H1 (cell line): ENCODE measurements at regions not wholly inside any gene's neighbourhood (a gene's known extent, or its start where the extent isn't known, plus 50 kb on each side); places are given as distances from the start of the nearest gene placed in this dataset.

Experiments used
- CTCF ChIA-PET: fragments of 300-600 bp; sonication (Branson Sonifier 250); formaldehyde crosslinking; loops from one replicate; lab custom pipeline; 2021; ENCODE audit not compliant: partially characterized antibody; lab: Charles Lee
- POLR2A ChIA-PET: fragments of 300-600 bp; sonication (Branson Sonifier 250); formaldehyde crosslinking; loops from one replicate; lab custom pipeline; 2021; ENCODE audit warnings: inconsistent platforms; ENCODE audit not compliant: partially characterized antibody; lab: Charles Lee
- DNase-seq, 2 experiments: peaks; one replicate each; pipeline versions ENCODE4 v3.0.0 to v3.0.0-alpha.2; 2010 to 2022; ENCODE audit warnings: low spot score in 2 of 2, low read depth in 1 of 2, mixed read lengths in 1 of 2
- FAIRE-seq: peaks from 2 replicates; lab custom pipeline; 2011; peaks lifted over from hg19 to GRCh38; lab: Jason Lieb, UNC
- H2AFZ ChIP-seq: 2 replicates; pipeline ENCODE4 v1.8.1; 2012; ENCODE audit warnings: low read length, inconsistent platforms
- H2AK5ac ChIP-seq: 2 replicates; pipeline ENCODE4 v1.6.1; 2013; ENCODE audit warnings: low read depth, low read length
- H2BK120ac ChIP-seq: replicated peaks from 2 replicates; pipeline ENCODE3; 2013; ENCODE audit warnings: low read depth, low read length, inconsistent platforms
- H2BK12ac ChIP-seq: 2 replicates; pipeline ENCODE4 v1.6.1; 2013; ENCODE audit warnings: low read depth, low read length
- H2BK15ac ChIP-seq: 2 replicates; pipeline ENCODE4 v1.6.1; 2013; ENCODE audit warnings: low read length
- H2BK20ac ChIP-seq: 2 replicates; pipeline ENCODE4 v1.6.1; 2013; ENCODE audit warnings: low read length
- H2BK5ac ChIP-seq: 2 replicates; pipeline ENCODE4 v1.6.1; 2013; ENCODE audit warnings: low read depth, low read length
- H3K14ac ChIP-seq: 2 replicates; pipeline ENCODE4 v1.6.1; 2013; ENCODE audit warnings: inconsistent platforms; ENCODE audit not compliant: insufficient read length
- H3K18ac ChIP-seq: 2 replicates; pipeline ENCODE4 v1.6.1; 2013; ENCODE audit warnings: low read length; ENCODE audit errors: extremely low read depth
- H3K23ac ChIP-seq: 2 replicates; pipeline ENCODE4 v1.6.1; 2013; ENCODE audit warnings: inconsistent platforms; ENCODE audit not compliant: insufficient read length
- H3K23me2 ChIP-seq: 2 replicates; pipeline ENCODE4 v1.6.1; 2013; ENCODE audit warnings: low read depth, low read length
- H3K27ac ChIP-seq: 2 replicates; pipeline ENCODE4 v1.6.1; 2011; ENCODE audit warnings: low read depth, low read length, inconsistent platforms
- H3K27me3 ChIP-seq, 4 experiments: replicated peaks in 1 of 4; 1 replicate in 1 of 4; 2 replicates in 3 of 4; pipeline versions ENCODE4 v1.6.1 to v1.8.1; 2011 to 2013; ENCODE audit warnings: low read length in 3 of 4, mild to moderate bottlenecking in 3 of 4, inconsistent platforms in 2 of 4, mixed read lengths in 2 of 4, moderate library complexity in 1 of 4; ENCODE audit not compliant: control insufficient read depth in 3 of 4, insufficient read depth in 3 of 4; ENCODE audit errors: extremely low read depth in 1 of 4
- H3K36me3 ChIP-seq, 4 experiments: 2 replicates each; pipeline versions ENCODE4 v1.6.1 to v1.8.1; 2011 to 2013; ENCODE audit warnings: mild to moderate bottlenecking in 4 of 4, low read length in 3 of 4, moderate library complexity in 2 of 4, control low read depth in 1 of 4, inconsistent platforms in 1 of 4; ENCODE audit not compliant: insufficient read depth in 4 of 4, control insufficient read depth in 2 of 4
- H3K4ac ChIP-seq: replicated peaks from 2 replicates; pipeline ENCODE3; 2013; ENCODE audit warnings: low read length, low read depth, mixed read lengths, inconsistent platforms; ENCODE audit not compliant: insufficient read length
- H3K4me1 ChIP-seq, 4 experiments: replicated peaks in 1 of 4; 1 replicate in 1 of 4; 2 replicates in 3 of 4; pipeline versions ENCODE4 v1.6.1 to v1.8.1; 2011 to 2013; ENCODE audit warnings: low read length in 3 of 4, inconsistent platforms in 2 of 4, mixed read lengths in 1 of 4; ENCODE audit not compliant: insufficient read depth in 4 of 4, control insufficient read depth in 3 of 4
- H3K4me2 ChIP-seq, 2 experiments: 2 replicates each; pipeline versions ENCODE4 v1.6.1 to v1.8.1; 2011 to 2013; ENCODE audit warnings: low read depth in 2 of 2, low read length in 2 of 2, control low read depth in 1 of 2, inconsistent platforms in 1 of 2, mild to moderate bottlenecking in 1 of 2; ENCODE audit not compliant: insufficient read depth in 1 of 2
- H3K4me3 ChIP-seq, 4 experiments: fragments of 200-600, 300-600 bp in 1 of 4; sonication (generic), shearing (Covaris generic), sonication (Bioruptor Twin) in 1 of 4; 2 replicates each; pipeline versions ENCODE4 v1.5.1 to v1.8.1; 2011 to 2016; ENCODE audit warnings: low read length in 4 of 4, low read depth in 3 of 4, control low read depth in 2 of 4, inconsistent platforms in 2 of 4, mild to moderate bottlenecking in 2 of 4, mixed read lengths in 1 of 4, moderate library complexity in 1 of 4; ENCODE audit not compliant: insufficient read depth in 2 of 4; ENCODE audit errors: extremely low read depth in 1 of 4
- H3K56ac ChIP-seq: replicated peaks from 2 replicates; pipeline ENCODE3; 2013; ENCODE audit warnings: low read depth, mild to moderate bottlenecking, mixed read lengths, low read length, inconsistent platforms; ENCODE audit not compliant: insufficient read length
- H3K79me1 ChIP-seq: 2 replicates; pipeline ENCODE4 v1.6.1; 2013; ENCODE audit warnings: low read depth, low read length, control low read depth
- H3K79me2 ChIP-seq, 2 experiments: 2 replicates each; pipeline versions ENCODE4 v1.6.1 to v1.8.1; 2012 to 2013; ENCODE audit warnings: low read length in 2 of 2, mild to moderate bottlenecking in 2 of 2, inconsistent platforms in 1 of 2; ENCODE audit not compliant: insufficient read depth in 2 of 2, control insufficient read depth in 1 of 2
- H3K9ac ChIP-seq, 4 experiments: replicated peaks in 1 of 4; 1 replicate in 1 of 4; 2 replicates in 3 of 4; pipeline versions ENCODE4 v1.6.1 to v1.8.1; 2011 to 2013; ENCODE audit warnings: low read depth in 3 of 4, low read length in 3 of 4, control low read depth in 2 of 4, mild to moderate bottlenecking in 2 of 4, moderate library complexity in 2 of 4, inconsistent platforms in 1 of 4; ENCODE audit errors: extremely low read depth in 1 of 4
- H3K9me3 ChIP-seq, 2 experiments: 2 replicates each; pipeline versions ENCODE4 v1.6.1 to v1.8.1; 2012 to 2013; ENCODE audit warnings: mild to moderate bottlenecking in 2 of 2, moderate library complexity in 2 of 2, control low read depth in 1 of 2, inconsistent platforms in 1 of 2, low read depth in 1 of 2, low read length in 1 of 2, mixed read lengths in 1 of 2; ENCODE audit not compliant: insufficient read depth in 2 of 2
- H4K20me1 ChIP-seq, 2 experiments: replicated peaks in 1 of 2; 2 replicates each; pipeline versions ENCODE3 to v1.8.1; 2011 to 2013; ENCODE audit warnings: inconsistent platforms in 2 of 2, low read length in 2 of 2, mild to moderate bottlenecking in 1 of 2; ENCODE audit not compliant: insufficient read depth in 2 of 2, control insufficient read depth in 1 of 2
- H4K5ac ChIP-seq: 2 replicates; pipeline ENCODE4 v1.6.1; 2013; ENCODE audit warnings: low read length, low read depth, mixed read lengths, inconsistent platforms; ENCODE audit not compliant: insufficient read length
- H4K8ac ChIP-seq: 2 replicates; pipeline ENCODE4 v1.8.0; 2013; ENCODE audit warnings: mild to moderate bottlenecking, moderate library complexity, low read length, inconsistent platforms; ENCODE audit not compliant: insufficient read depth; ENCODE audit errors: extremely low read depth
- H4K91ac ChIP-seq: replicated peaks from 2 replicates; pipeline ENCODE3; 2013; ENCODE audit warnings: low read length, mixed read lengths, inconsistent platforms; ENCODE audit not compliant: insufficient read length
- CBX5 ChIP-seq: fragments of 300-800, 300-1000 bp; sonication (generic); IDR thresholded peaks from 2 replicates; pipeline ENCODE4 v1.7.1; 2016; ENCODE audit warnings: antibody characterized with exemption, low read length, low read depth
- CHD1 ChIP-seq: IDR thresholded peaks from 2 replicates; pipeline ENCODE4 v1.6.1; 2012; ENCODE audit warnings: low read depth, low read length, improper control_type of control experiment
- KDM1A ChIP-seq: fragments of 200-600, 300-600 bp; sonication (generic); IDR thresholded peaks from 2 replicates; pipeline ENCODE4 v1.7.1; 2016; ENCODE audit warnings: mild to moderate bottlenecking, low read length, borderline replicate concordance
- MAFK ChIP-seq: IDR thresholded peaks from 2 replicates; pipeline ENCODE4 v1.6.1; 2012; ENCODE audit warnings: low read depth, mild to moderate bottlenecking, improper control_type of control experiment, low read length
- POLR2AphosphoS5 ChIP-seq: IDR thresholded peaks from 2 replicates; pipeline ENCODE4 v1.6.1; 2011; ENCODE audit warnings: low read depth, low read length
- RAD21 ChIP-seq, 2 experiments: IDR thresholded peaks in 1 of 2; conservative IDR thresholded peaks in 1 of 2; 2 replicates each; pipeline ENCODE4 v1.6.1; 2011; ENCODE audit warnings: low read depth in 2 of 2, low read length in 2 of 2, improper control_type of control experiment in 1 of 2, inconsistent platforms in 1 of 2, mild to moderate bottlenecking in 1 of 2, moderate library complexity in 1 of 2
- SP1 ChIP-seq: IDR thresholded peaks from 2 replicates; pipeline ENCODE4 v1.6.1; 2011; ENCODE audit warnings: low read depth, low read length
- SP2 ChIP-seq: IDR thresholded peaks from 2 replicates; pipeline ENCODE4 v1.6.1; 2012; ENCODE audit warnings: mild to moderate bottlenecking, low read length, inconsistent platforms
- USF2 ChIP-seq: IDR thresholded peaks from 2 replicates; pipeline ENCODE4 v1.6.1; 2011; ENCODE audit warnings: low read length, improper control_type of control experiment
- YY1 ChIP-seq: IDR thresholded peaks from 2 replicates; pipeline ENCODE4 v1.6.1; 2011; ENCODE audit warnings: low read depth, mild to moderate bottlenecking, low read length
- ZNF274 ChIP-seq: IDR thresholded peaks from 2 replicates; pipeline ENCODE4 v1.7.0; 2012; ENCODE audit warnings: low read length, borderline replicate concordance; ENCODE audit errors: extremely low read depth
- WGBS, 2 experiments: shearing (Covaris generic) in 1 of 2; methylation state at CpG; one replicate each; pipeline versions ENCODE4 v1.1.6 to v1.1.7; 2013 to 2015; ENCODE audit warnings: low lambda C conversion rate in 2 of 2, mixed read lengths in 2 of 2, inconsistent platforms in 1 of 2, low coverage in 1 of 2, missing lambda C conversion rate in 1 of 2; ENCODE audit not compliant: insufficient replicate concordance in 2 of 2, insufficient coverage in 1 of 2, insufficient read length in 1 of 2; ENCODE audit errors: extremely low coverage in 1 of 2, missing lambda C conversion rate in 1 of 2; 5-methylcytosine and 5-hydroxymethylcytosine counted together
- TF ChIP-seq, protein P1 (sequence below), 3 experiments: IDR thresholded peaks; 1 replicate in 2 of 3; 2 replicates in 1 of 3; pipeline versions ENCODE4 v1.5.1 to v1.6.1; 2011; ENCODE audit warnings: low read length in 3 of 3, mild to moderate bottlenecking in 3 of 3, inconsistent platforms in 2 of 3, low read depth in 1 of 3, moderate library complexity in 1 of 3; ENCODE audit not compliant: insufficient read depth in 1 of 3; ENCODE audit errors: control extremely low read depth in 1 of 3

DNA sequence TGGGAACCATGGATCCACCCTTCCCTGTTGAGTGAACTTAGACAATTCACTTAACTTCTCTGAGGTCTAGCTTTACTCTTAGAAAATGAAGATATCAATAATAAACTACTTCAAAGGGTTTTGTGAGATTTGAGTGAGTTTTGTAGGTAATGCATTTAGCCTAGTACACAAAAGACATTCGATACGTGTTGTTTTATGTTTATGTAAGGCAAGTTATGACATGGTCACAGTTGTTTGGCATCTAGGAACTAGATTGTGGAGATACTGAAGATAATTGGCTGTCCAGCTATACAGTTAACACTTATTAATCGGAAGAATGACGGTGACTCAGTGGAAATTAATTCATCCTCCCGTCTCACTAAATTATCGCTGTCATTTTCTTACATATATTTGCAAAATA is 1781.1 kb upstream of the TENM3 start:
- DNase-seq: no peak
- no peak overlapping the region for H2BK15ac ChIP-seq
- H3K18ac ChIP-seq: no peak overlapping the region
- WGBS, 2 experiments: 95% methylated on average over 6 of the region's 6 CpGs; no CpG with 5 or more reads in 1 of the 2 experiments
- H3K27me3 ChIP-seq: no peaks in the 10 kb centered on the region
- H4K5ac ChIP-seq: no peak overlapping the region
- ChIA-PET CTCF (interaction anchor here (0.9 to 1.2 kb wide), 3 partner anchors 8 to 95 kb away, joined by 3 to 4 read pairs (median 3); no protein-coding TSS in a partner anchor), POLR2A (no interaction called here)
- H4K20me1 ChIP-seq: no peaks in the 10 kb centered on the region
- no peak overlapping the region for H3K4ac ChIP-seq
- no peak overlapping the region for H2BK5ac ChIP-seq
- H2BK120ac ChIP-seq: no peak overlapping the region
- H3K4me3 ChIP-seq: no peak overlapping the region
- H2BK12ac ChIP-seq: no peak overlapping the region
- no peaks in the 10 kb centered on the region; the same call in 1 of the 2 replicates for H3K23me2 ChIP-seq
- H3K36me3 ChIP-seq: no peaks in the 10 kb centered on the region
- no peak overlapping the region for H4K91ac ChIP-seq
- no peak overlapping the region for H3K4me2 ChIP-seq
- FAIRE-seq: no peak
- no peak overlapping the region for H2BK20ac ChIP-seq
- H2AK5ac ChIP-seq: no peak overlapping the region
- no peak overlapping the region for H3K23ac ChIP-seq
- H3K79me1 ChIP-seq: no peaks in the 10 kb centered on the region
- no peak overlapping the region for H3K14ac ChIP-seq
- no peak overlapping the region for H3K27ac ChIP-seq
- no peak overlapping the region for H3K56ac ChIP-seq
- no peaks in the 10 kb centered on the region for H3K4me1 ChIP-seq
- H3K9me3 ChIP-seq: no peaks in the 10 kb centered on the region
- no peak overlapping the region for H3K9ac ChIP-seq
- no peak overlapping the region for H4K8ac ChIP-seq
- H2AFZ ChIP-seq: no peak overlapping the region
- H3K79me2 ChIP-seq: no peaks in the 10 kb centered on the region
- TF ChIP-seq MAFK (no peak), RAD21 (IDR thresholded peaks at IDR 0.05 in 1 of 2, conservative IDR thresholded peaks at IDR 0.05 in 1 of 2; ENCODE audit: low read depth in 2 of 2, low read length in 2 of 2) (no peak), SP1 (no peak), ZNF274 (no peak), CBX5 (no peak), USF2 (no peak), POLR2AphosphoS5 (no peak), SP2 (no peak), CHD1 (no peak), YY1 (no peak), KDM1A (no peak)
- TF ChIP-seq, protein P1, sequence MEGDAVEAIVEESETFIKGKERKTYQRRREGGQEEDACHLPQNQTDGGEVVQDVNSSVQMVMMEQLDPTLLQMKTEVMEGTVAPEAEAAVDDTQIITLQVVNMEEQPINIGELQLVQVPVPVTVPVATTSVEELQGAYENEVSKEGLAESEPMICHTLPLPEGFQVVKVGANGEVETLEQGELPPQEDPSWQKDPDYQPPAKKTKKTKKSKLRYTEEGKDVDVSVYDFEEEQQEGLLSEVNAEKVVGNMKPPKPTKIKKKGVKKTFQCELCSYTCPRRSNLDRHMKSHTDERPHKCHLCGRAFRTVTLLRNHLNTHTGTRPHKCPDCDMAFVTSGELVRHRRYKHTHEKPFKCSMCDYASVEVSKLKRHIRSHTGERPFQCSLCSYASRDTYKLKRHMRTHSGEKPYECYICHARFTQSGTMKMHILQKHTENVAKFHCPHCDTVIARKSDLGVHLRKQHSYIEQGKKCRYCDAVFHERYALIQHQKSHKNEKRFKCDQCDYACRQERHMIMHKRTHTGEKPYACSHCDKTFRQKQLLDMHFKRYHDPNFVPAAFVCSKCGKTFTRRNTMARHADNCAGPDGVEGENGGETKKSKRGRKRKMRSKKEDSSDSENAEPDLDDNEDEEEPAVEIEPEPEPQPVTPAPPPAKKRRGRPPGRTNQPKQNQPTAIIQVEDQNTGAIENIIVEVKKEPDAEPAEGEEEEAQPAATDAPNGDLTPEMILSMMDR (IDR thresholded peaks at IDR 0.05; ENCODE audit: control extremely low read depth in 1 of 3, insufficient read depth in 1 of 3, low read depth in 1 of 3, low read length in 3 of 3): no peak
